ENCODE measurements at regions not wholly inside any gene's neighbourhood (a gene's known extent, or its start where the extent isn't known, plus 50 kb on each side); places are given as distances from the start of the nearest gene placed in this dataset.

DNA sequence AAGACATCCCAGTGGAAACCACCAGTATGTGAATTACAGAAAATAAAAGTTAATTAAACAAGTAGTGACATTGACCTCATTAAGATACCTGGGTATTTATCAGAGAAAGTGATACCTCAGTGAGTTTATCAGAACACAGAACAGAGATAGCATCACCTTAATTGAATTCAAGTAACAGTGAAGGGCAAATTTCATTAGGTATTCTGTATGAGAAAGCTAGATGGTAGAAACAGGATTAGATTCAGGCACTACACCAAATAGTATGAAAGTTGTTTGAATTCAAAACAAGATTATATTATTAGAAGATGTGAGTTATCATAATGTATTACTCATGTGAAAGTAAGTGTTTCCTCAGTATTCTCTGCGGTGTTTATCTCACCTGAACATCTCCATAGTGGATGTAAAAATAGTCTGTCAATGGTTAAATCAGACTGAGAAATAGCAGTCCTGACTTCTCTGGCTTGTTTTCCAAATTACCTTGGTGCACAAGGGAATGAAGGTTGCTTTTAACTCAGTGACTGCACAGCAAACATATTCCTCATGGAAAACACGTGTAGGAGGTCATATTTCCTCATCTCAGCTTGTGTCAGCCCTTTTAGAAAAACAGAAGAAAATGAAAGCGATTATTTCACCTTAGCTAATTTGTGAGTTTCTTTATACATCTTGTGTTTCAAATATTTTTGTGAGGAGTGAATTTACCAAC, 79.9 kb upstream of the PCDH18 start:
- no peak for FAIRE-seq
- TF ChIP-seq TAF1 (IDR thresholded peaks at IDR 0.05; ENCODE audit: low read depth, low read length) (no peak), PAX5 (IDR thresholded peaks at IDR 0.05; ENCODE audit: insufficient read depth, low read length, severe bottlenecking) (no peak), POLR2A (IDR thresholded peaks at IDR 0.05; ENCODE audit: low read depth, low read length) (no peak), SPI1 (IDR thresholded peaks at IDR 0.05; ENCODE audit: low read depth, low read length) (no peak), POLR2AphosphoS5 (IDR thresholded peaks at IDR 0.05; ENCODE audit: low read depth, low read length) (no peak), POU2F2 (IDR thresholded peaks at IDR 0.05; ENCODE audit: low read depth, low read length) (no peak)
- DNase-seq (ENCODE audit: insufficient read length, low spot score): no peak

- DNase-seq (ENCODE audit: insufficient read length, low spot score): no peak
- no peak for FAIRE-seq
- TF ChIP-seq POLR2A (IDR thresholded peaks at IDR 0.05; ENCODE audit: low read depth, low read length) (no peak), TAF1 (IDR thresholded peaks at IDR 0.05; ENCODE audit: low read depth, low read length) (no peak), PAX5 (IDR thresholded peaks at IDR 0.05; ENCODE audit: insufficient read depth, low read length, severe bottlenecking) (no peak), POLR2AphosphoS5 (IDR thresholded peaks at IDR 0.05; ENCODE audit: low read depth, low read length) (no peak), POU2F2 (IDR thresholded peaks at IDR 0.05; ENCODE audit: low read depth, low read length) (no peak), SPI1 (IDR thresholded peaks at IDR 0.05; ENCODE audit: low read depth, low read length) (no peak)
These were observed 78.7 kb upstream of the PCDH18 start for GRCh38 chr4:137610960-137611359.

GRCh38 chr4:137609718-137610430, 77.6 kb upstream of the PCDH18 start:
- no peak for DNase-seq (ENCODE audit: insufficient read length, low spot score)
- no peak for FAIRE-seq
- TF ChIP-seq SPI1 (IDR thresholded peaks at IDR 0.05; ENCODE audit: low read depth, low read length) (no peak), PAX5 (IDR thresholded peaks at IDR 0.05; ENCODE audit: insufficient read depth, low read length, severe bottlenecking) (no peak), POLR2AphosphoS5 (IDR thresholded peaks at IDR 0.05; ENCODE audit: low read depth, low read length) (no peak), POLR2A (IDR thresholded peaks at IDR 0.05; ENCODE audit: low read depth, low read length) (no peak), TAF1 (IDR thresholded peaks at IDR 0.05; ENCODE audit: low read depth, low read length) (no peak), POU2F2 (IDR thresholded peaks at IDR 0.05; ENCODE audit: low read depth, low read length) (no peak)

DNA sequence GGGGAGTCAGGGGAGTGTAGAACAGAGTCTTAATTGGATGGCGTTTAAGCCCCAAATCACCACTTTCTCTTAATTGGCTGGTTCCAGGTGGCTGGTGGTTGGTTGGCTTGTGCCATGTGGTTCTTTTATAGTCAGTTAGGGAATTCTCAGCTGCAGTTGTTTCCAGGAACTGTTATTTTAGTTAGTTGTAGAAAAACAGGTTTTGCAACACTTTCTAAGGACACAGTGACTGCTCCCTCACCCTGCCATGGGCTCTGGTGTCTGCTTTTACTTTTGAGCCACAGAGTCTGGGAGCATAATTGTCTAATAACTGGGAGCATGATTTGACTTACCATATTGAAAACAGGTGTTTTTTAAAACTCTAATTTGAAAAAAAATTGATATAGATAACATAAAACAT, 75.8 kb upstream of the PCDH18 start:
- FAIRE-seq: no peak
- no peak for DNase-seq (ENCODE audit: insufficient read length, low spot score)
- TF ChIP-seq SPI1 (IDR thresholded peaks at IDR 0.05; ENCODE audit: low read depth, low read length) (no peak), TAF1 (IDR thresholded peaks at IDR 0.05; ENCODE audit: low read depth, low read length) (no peak), PAX5 (IDR thresholded peaks at IDR 0.05; ENCODE audit: insufficient read depth, low read length, severe bottlenecking) (no peak), POU2F2 (IDR thresholded peaks at IDR 0.05; ENCODE audit: low read depth, low read length) (no peak), POLR2A (IDR thresholded peaks at IDR 0.05; ENCODE audit: low read depth, low read length) (no peak), POLR2AphosphoS5 (IDR thresholded peaks at IDR 0.05; ENCODE audit: low read depth, low read length) (no peak)

DNA sequence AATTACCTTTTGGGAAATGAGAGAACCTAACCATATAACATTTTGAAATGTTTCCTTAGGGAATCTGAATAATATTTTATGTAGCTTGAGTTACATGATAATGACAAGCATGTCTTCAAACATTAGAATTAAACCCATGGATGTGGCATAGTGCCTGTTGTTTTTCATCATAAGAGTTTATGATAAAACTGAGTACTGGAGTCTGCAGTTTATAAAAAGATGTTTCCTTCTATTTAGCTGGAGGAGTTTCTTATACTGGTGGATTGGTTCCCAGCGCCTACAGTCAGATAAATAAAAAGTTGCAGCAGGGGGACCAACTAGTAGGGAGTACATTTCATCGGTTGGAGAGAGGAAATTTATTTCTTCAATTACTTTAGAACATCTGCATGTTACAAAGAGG, 70.1 kb upstream of the PCDH18 start:
- TF ChIP-seq POLR2AphosphoS5 (IDR thresholded peaks at IDR 0.05; ENCODE audit: low read depth, low read length) (no peak), TAF1 (IDR thresholded peaks at IDR 0.05; ENCODE audit: low read depth, low read length) (no peak), PAX5 (IDR thresholded peaks at IDR 0.05; ENCODE audit: insufficient read depth, low read length, severe bottlenecking) (no peak), SPI1 (IDR thresholded peaks at IDR 0.05; ENCODE audit: low read depth, low read length) (no peak), POU2F2 (IDR thresholded peaks at IDR 0.05; ENCODE audit: low read depth, low read length) (no peak), POLR2A (IDR thresholded peaks at IDR 0.05; ENCODE audit: low read depth, low read length) (no peak)
- DNase-seq (ENCODE audit: insufficient read length, low spot score) (no peak), FAIRE-seq (no peak)

DNA sequence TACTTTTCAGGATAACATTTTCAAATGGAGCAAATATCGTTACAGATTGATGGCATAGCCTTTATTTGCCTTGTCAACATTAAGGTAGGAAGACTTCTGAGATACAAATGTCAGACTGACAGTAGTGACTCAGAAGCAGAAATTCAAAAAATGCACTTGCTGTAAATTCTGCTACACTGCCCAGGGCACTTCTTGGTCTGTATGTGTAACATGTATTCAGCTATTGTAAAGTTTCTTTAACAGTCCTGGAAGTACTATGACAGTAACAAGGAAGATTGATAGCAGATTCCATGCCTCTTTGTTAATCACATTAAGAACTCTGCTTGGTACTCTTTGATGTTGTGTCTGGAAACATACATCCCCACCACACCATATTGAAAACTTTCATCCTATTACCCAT, 69.6 kb upstream of the PCDH18 start:
- FAIRE-seq (no peak), DNase-seq (ENCODE audit: insufficient read length, low spot score) (no peak)
- TF ChIP-seq PAX5 (IDR thresholded peaks at IDR 0.05; ENCODE audit: insufficient read depth, low read length, severe bottlenecking): no peak
- no peak for TF ChIP-seq SPI1 (IDR thresholded peaks at IDR 0.05; ENCODE audit: low read depth, low read length)
- no peak for TF ChIP-seq POU2F2 (IDR thresholded peaks at IDR 0.05; ENCODE audit: low read depth, low read length)
- no peak for TF ChIP-seq TAF1 (IDR thresholded peaks at IDR 0.05; ENCODE audit: low read depth, low read length)
- no peak for TF ChIP-seq POLR2A (IDR thresholded peaks at IDR 0.05; ENCODE audit: low read depth, low read length)
- no peak for TF ChIP-seq POLR2AphosphoS5 (IDR thresholded peaks at IDR 0.05; ENCODE audit: low read depth, low read length)

GRCh38 chr4:137599734-137600133, 67.4 kb upstream of the PCDH18 start:
- TF ChIP-seq PAX5 (IDR thresholded peaks at IDR 0.05; ENCODE audit: insufficient read depth, low read length, severe bottlenecking) (no peak), POLR2A (IDR thresholded peaks at IDR 0.05; ENCODE audit: low read depth, low read length) (no peak), TAF1 (IDR thresholded peaks at IDR 0.05; ENCODE audit: low read depth, low read length) (no peak), POLR2AphosphoS5 (IDR thresholded peaks at IDR 0.05; ENCODE audit: low read depth, low read length) (no peak), POU2F2 (IDR thresholded peaks at IDR 0.05; ENCODE audit: low read depth, low read length) (no peak), SPI1 (IDR thresholded peaks at IDR 0.05; ENCODE audit: low read depth, low read length) (no peak)
- DNase-seq (ENCODE audit: insufficient read length, low spot score) (no peak), FAIRE-seq (no peak)

- FAIRE-seq: no peak
- no peak for TF ChIP-seq POLR2A (IDR thresholded peaks at IDR 0.05; ENCODE audit: low read depth, low read length)
- no peak for TF ChIP-seq PAX5 (IDR thresholded peaks at IDR 0.05; ENCODE audit: insufficient read depth, low read length, severe bottlenecking)
- no peak for TF ChIP-seq POLR2AphosphoS5 (IDR thresholded peaks at IDR 0.05; ENCODE audit: low read depth, low read length)
- no peak for TF ChIP-seq TAF1 (IDR thresholded peaks at IDR 0.05; ENCODE audit: low read depth, low read length)
- TF ChIP-seq POU2F2 (IDR thresholded peaks at IDR 0.05; ENCODE audit: low read depth, low read length): no peak
- no peak for TF ChIP-seq SPI1 (IDR thresholded peaks at IDR 0.05; ENCODE audit: low read depth, low read length)
- no peak for DNase-seq (ENCODE audit: insufficient read length, low spot score)
These were observed 65.6 kb upstream of the PCDH18 start for GRCh38 chr4:137597752-137598430.

GRCh38 chr4:137587796-137588195, 55.5 kb upstream of the PCDH18 start:
- DNase-seq (ENCODE audit: insufficient read length, low spot score): no peak
- no peak for FAIRE-seq
- TF ChIP-seq TAF1 (IDR thresholded peaks at IDR 0.05; ENCODE audit: low read depth, low read length) (no peak), POLR2AphosphoS5 (IDR thresholded peaks at IDR 0.05; ENCODE audit: low read depth, low read length) (no peak), PAX5 (IDR thresholded peaks at IDR 0.05; ENCODE audit: insufficient read depth, low read length, severe bottlenecking) (no peak), POLR2A (IDR thresholded peaks at IDR 0.05; ENCODE audit: low read depth, low read length) (no peak), POU2F2 (IDR thresholded peaks at IDR 0.05; ENCODE audit: low read depth, low read length) (no peak), SPI1 (IDR thresholded peaks at IDR 0.05; ENCODE audit: low read depth, low read length) (no peak)

Measured in GM12891 (cell line).